Fibroblast of mammary gland (primary cell): ENCODE measurements at regions not wholly inside any gene's neighbourhood (a gene's known extent, or its start where the extent isn't known, plus 50 kb on each side); places are given as distances from the start of the nearest gene placed in this dataset.

ENCODE experiments used
- DNase-seq: peaks from one replicate; pipeline ENCODE4 v3.0.0-alpha.2; 2010; ENCODE audit warnings: low read depth
- H3K4me3 ChIP-seq: 2 replicates; pipeline ENCODE4 v1.5.1; 2011; ENCODE audit warnings: low read depth, mild to moderate bottlenecking, low read length, moderate library complexity; ENCODE audit not compliant: control insufficient read depth
- TF ChIP-seq, protein P1 (sequence below): conservative IDR thresholded peaks from 2 replicates; pipeline ENCODE4 v1.5.1; 2011; ENCODE audit warnings: low read depth, low read length, inconsistent platforms; ENCODE audit not compliant: control insufficient read depth, insufficient read depth

DNA sequence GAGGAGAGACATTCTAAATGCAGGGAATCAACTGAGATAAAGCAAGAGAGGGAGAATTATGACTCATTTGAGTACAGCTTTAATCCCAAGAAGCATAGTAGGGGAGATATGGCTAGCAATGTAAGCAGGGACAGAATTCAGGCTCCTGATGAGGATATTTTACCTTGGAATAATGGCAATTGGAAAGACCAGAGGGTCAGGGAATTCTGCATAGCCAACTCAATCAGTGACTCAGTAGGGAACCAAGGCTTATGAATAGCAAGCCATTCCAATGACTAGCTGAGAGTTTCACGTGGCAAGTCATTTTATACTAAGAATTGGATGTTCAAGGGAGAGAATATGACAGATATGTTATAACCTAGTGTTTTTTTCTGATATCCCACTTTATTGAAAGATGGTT lies 563.8 kb upstream of the NETO1 start:
- peak; percentile 12 for DNase-seq
- H3K4me3 ChIP-seq: no peak overlapping the region
- TF ChIP-seq, protein P1, sequence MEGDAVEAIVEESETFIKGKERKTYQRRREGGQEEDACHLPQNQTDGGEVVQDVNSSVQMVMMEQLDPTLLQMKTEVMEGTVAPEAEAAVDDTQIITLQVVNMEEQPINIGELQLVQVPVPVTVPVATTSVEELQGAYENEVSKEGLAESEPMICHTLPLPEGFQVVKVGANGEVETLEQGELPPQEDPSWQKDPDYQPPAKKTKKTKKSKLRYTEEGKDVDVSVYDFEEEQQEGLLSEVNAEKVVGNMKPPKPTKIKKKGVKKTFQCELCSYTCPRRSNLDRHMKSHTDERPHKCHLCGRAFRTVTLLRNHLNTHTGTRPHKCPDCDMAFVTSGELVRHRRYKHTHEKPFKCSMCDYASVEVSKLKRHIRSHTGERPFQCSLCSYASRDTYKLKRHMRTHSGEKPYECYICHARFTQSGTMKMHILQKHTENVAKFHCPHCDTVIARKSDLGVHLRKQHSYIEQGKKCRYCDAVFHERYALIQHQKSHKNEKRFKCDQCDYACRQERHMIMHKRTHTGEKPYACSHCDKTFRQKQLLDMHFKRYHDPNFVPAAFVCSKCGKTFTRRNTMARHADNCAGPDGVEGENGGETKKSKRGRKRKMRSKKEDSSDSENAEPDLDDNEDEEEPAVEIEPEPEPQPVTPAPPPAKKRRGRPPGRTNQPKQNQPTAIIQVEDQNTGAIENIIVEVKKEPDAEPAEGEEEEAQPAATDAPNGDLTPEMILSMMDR: no peak

DNA sequence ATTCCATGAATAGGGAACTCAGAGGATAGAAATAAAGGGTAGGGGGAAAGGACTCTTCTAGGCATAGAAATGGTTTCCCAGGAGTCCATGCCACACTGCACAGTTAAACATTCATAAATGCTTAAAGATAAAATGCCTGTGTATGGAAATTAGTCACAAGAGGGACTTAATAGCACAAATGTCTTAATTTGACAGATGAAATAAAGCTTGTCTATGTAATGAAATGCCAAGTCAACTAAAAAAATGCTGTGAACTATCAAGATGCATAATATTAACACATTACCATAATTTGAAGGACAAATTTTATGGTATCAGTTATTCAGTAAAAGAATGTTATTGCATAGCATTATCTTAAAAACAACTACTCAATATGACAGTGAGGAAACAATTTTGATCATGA lies 553.2 kb upstream of the NETO1 start:
- no peak overlapping the region for H3K4me3 ChIP-seq
- TF ChIP-seq, protein P1: no peak
- no peak for DNase-seq

DNA sequence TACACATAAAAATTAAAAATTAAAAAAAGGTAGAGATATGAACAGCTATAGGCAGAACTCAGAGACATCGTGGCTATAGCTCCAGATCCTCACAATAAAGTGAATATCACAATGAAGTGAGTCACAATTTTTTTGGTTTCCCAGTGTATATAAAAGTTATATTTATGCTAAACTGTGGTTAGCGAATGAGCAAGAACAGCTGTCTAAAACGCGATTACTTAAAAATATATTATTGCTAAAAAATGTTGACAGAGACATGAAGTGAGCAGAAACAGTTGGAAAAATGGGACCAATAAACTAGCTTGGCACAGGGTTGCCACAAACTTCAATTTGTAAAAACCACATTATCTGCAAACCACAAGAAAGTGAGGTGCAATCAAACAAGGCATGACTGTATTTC lies 551.7 kb upstream of the NETO1 start:
- no peak overlapping the region for H3K4me3 ChIP-seq
- TF ChIP-seq, protein P1: no peak
- no peak for DNase-seq

DNA sequence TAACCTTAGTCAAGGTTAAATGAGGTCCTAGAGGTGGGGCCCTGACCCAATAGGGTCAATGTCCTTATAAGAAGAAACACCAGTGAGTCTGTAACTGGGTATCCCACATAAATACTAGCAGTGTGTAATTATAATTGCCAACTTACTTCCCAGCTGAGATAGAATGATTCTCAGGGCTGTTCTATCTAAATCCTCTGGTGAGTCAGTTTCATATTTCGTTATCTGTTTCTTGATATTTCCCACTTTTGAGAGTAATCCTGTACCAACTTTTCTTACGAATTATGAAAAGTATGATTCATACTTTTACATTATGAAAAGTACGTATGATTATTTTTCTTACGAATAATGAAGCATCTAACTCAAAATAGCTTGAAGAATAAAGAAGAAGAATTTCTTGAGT lies 546.8 kb upstream of the NETO1 start:
- TF ChIP-seq, protein P1: no peak
- H3K4me3 ChIP-seq: no peak overlapping the region
- no peak for DNase-seq

DNA sequence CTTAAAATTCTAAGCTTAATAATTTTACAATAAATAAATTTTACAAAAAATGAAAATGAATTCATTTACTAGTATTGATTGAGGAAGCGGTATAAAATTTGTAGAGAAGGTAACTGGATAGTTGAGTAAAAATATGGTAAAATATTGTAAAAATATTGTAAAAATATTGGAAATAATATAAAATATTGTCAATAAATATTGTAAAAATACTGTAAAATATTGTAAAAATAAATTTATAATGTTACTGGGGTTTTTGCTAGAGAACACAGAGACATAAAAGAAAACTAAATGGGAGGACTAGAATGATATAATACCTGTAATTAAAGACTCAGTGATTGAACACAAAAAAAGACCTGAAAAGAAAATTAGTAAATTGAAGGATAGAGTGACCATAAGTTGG lies 546.3 kb upstream of the NETO1 start:
- TF ChIP-seq, protein P1: no peak
- DNase-seq: no peak

DNA sequence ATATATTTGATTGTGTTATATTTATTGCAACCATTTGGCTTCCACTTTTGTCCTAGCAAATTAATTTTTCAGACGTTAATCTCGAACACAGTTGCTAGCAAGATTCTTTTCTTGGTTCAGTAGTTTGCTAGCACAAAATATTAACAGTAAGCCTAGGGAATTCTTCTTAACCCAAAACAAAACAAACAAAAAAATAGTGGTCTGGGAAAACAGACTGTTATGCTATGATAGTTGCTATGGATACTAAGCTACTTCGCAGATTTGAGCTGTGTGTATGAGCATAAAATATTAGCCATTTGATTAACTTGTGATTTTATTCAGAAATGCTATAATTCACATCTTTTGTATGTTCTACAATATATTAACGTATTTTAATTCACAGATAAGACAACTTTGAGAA lies 541.5 kb upstream of the NETO1 start:
- no peak overlapping the region for H3K4me3 ChIP-seq
- TF ChIP-seq, protein P1: no peak
- no peak for DNase-seq

More for the DNA sequence above, 546.3 kb upstream of the NETO1 start:
- H3K4me3 ChIP-seq: no peak overlapping the region

DNA sequence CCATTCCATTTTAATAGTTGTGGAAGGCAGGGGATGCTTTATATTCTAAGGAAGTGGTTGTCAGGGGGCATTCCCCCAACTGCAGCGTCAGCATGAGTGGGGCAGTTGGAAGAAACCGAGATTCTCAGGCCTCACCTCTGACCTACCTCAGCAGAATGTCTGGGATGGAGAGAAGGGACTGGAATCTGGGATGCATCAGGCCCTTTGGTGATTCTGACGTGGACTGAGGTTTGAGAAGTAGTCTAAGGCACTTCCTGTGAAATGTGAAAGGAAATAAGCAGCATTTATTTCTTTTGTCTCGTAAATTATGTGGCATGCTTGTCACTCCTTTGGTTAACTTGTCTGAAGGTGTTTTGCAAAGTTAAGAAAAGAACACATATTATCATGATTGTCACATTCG lies 540.7 kb upstream of the NETO1 start:
- DNase-seq: no peak
- TF ChIP-seq, protein P1: no peak
- H3K4me3 ChIP-seq: no peak overlapping the region
